Cardiac muscle cell (in vitro differentiated cells and primary cell): ENCODE measurements at regions not wholly inside any gene's neighbourhood (a gene's known extent, or its start where the extent isn't known, plus 50 kb on each side); places are given as distances from the start of the nearest gene placed in this dataset.
"Not testable (repeated sequence)": the region's sequence is repeated elsewhere in the genome, so short reads cannot be mapped to it uniquely, and the experiment has no call there.

Experiments used
- DNase-seq, 2 donors: peaks; one replicate each; pipeline versions ENCODE4 v3.0.0 to v3.0.0-alpha.2; 2010 to 2017; ENCODE audit warnings: low read depth in 1 of 2, low spot score in 1 of 2
- H3K27ac ChIP-seq: fragments of 200-600 bp; sonication (generic); 2 replicates; pipeline ENCODE4 v1.5.1; 2016
- H3K27me3 ChIP-seq: fragments of 200-600 bp; sonication (generic); 2 replicates; pipeline ENCODE4 v1.6.0; 2016; ENCODE audit warnings: control low read depth
- H3K36me3 ChIP-seq: fragments of 200-600 bp; sonication (generic); 2 replicates; pipeline ENCODE4 v1.5.1; 2016; ENCODE audit warnings: control low read depth
- H3K4me1 ChIP-seq: fragments of 200-600 bp; sonication (generic); 2 replicates; pipeline ENCODE4 v1.8.1; 2017; ENCODE audit warnings: low read depth, mild to moderate bottlenecking, mixed run types
- H3K4me3 ChIP-seq: fragments of 200-600 bp; sonication (generic); 2 replicates; pipeline ENCODE4 v1.5.1; 2016; ENCODE audit warnings: mild to moderate bottlenecking
- H3K9me3 ChIP-seq: fragments of 200-600 bp; sonication (generic); 2 replicates; pipeline ENCODE4 v1.5.1; 2017; ENCODE audit warnings: low read depth, mild to moderate bottlenecking, control low read depth

GRCh38 chr21:6500681-6501080 is 4020.7 kb upstream of the TPTE start:
- not testable (repeated sequence) for H3K4me1 ChIP-seq, H3K9me3 ChIP-seq, DNase-seq, H3K27me3 ChIP-seq, H3K27ac ChIP-seq, H3K4me3 ChIP-seq, H3K36me3 ChIP-seq

- not testable (repeated sequence) for H3K27me3 ChIP-seq, H3K4me3 ChIP-seq, H3K4me1 ChIP-seq, H3K27ac ChIP-seq, DNase-seq, H3K36me3 ChIP-seq, H3K9me3 ChIP-seq
Measured at GRCh38 chr21:6506167-6506894, 4015.1 kb upstream of the TPTE start.

GRCh38 chr21:6507632-6508031 is 4013.8 kb upstream of the TPTE start:
- DNase-seq, H3K36me3 ChIP-seq, H3K27me3 ChIP-seq: not testable (repeated sequence)

GRCh38 chr21:6521777-6522176 is 3999.6 kb upstream of the TPTE start:
- not testable (repeated sequence) for H3K27ac ChIP-seq, H3K36me3 ChIP-seq, H3K9me3 ChIP-seq, DNase-seq, H3K4me1 ChIP-seq, H3K27me3 ChIP-seq, H3K4me3 ChIP-seq

More at GRCh38 chr21:6507632-6508031, 4013.8 kb upstream of the TPTE start:
- not testable (repeated sequence) for H3K9me3 ChIP-seq, H3K27ac ChIP-seq, H3K4me3 ChIP-seq, H3K4me1 ChIP-seq

- H3K9me3 ChIP-seq, H3K27me3 ChIP-seq, H3K4me3 ChIP-seq, H3K4me1 ChIP-seq, DNase-seq, H3K27ac ChIP-seq, H3K36me3 ChIP-seq: not testable (repeated sequence)
Measured at GRCh38 chr21:6526213-6526612, 3995.2 kb upstream of the TPTE start.

- H3K27ac ChIP-seq, H3K4me3 ChIP-seq, DNase-seq, H3K36me3 ChIP-seq, H3K27me3 ChIP-seq, H3K4me1 ChIP-seq, H3K9me3 ChIP-seq: not testable (repeated sequence)
Measured at GRCh38 chr21:6530655-6531054, 3990.7 kb upstream of the TPTE start.

- DNase-seq, H3K27ac ChIP-seq: not testable (repeated sequence)
Measured at GRCh38 chr21:6533261-6533660, 3988.1 kb upstream of the TPTE start.

GRCh38 chr21:6538320-6538719 is 3983.1 kb upstream of the TPTE start:
- H3K4me1 ChIP-seq, H3K9me3 ChIP-seq, H3K27ac ChIP-seq, DNase-seq, H3K4me3 ChIP-seq, H3K36me3 ChIP-seq, H3K27me3 ChIP-seq: not testable (repeated sequence)

More at GRCh38 chr21:6533261-6533660, 3988.1 kb upstream of the TPTE start:
- not testable (repeated sequence) for H3K4me1 ChIP-seq, H3K27me3 ChIP-seq, H3K4me3 ChIP-seq, H3K36me3 ChIP-seq, H3K9me3 ChIP-seq

GRCh38 chr21:6539688-6540087 is 3981.7 kb upstream of the TPTE start:
- not testable (repeated sequence) for H3K4me1 ChIP-seq, H3K27me3 ChIP-seq, DNase-seq, H3K36me3 ChIP-seq, H3K4me3 ChIP-seq, H3K9me3 ChIP-seq, H3K27ac ChIP-seq

GRCh38 chr21:6541036-6541435 is 3980.3 kb upstream of the TPTE start:
- H3K36me3 ChIP-seq, H3K4me1 ChIP-seq, H3K9me3 ChIP-seq, DNase-seq, H3K4me3 ChIP-seq, H3K27me3 ChIP-seq, H3K27ac ChIP-seq: not testable (repeated sequence)

GRCh38 chr21:6545288-6545687 is 3976.1 kb upstream of the TPTE start:
- DNase-seq, H3K4me1 ChIP-seq, H3K4me3 ChIP-seq, H3K27ac ChIP-seq, H3K36me3 ChIP-seq, H3K9me3 ChIP-seq, H3K27me3 ChIP-seq: not testable (repeated sequence)

- not testable (repeated sequence) for H3K36me3 ChIP-seq, H3K4me1 ChIP-seq, H3K27me3 ChIP-seq, H3K27ac ChIP-seq, H3K4me3 ChIP-seq, H3K9me3 ChIP-seq, DNase-seq
Measured at GRCh38 chr21:6551045-6551444, 3970.3 kb upstream of the TPTE start.

GRCh38 chr21:6553505-6554376 is 3967.6 kb upstream of the TPTE start:
- not testable (repeated sequence) for H3K27me3 ChIP-seq, H3K36me3 ChIP-seq, H3K4me3 ChIP-seq, H3K4me1 ChIP-seq, H3K9me3 ChIP-seq, DNase-seq, H3K27ac ChIP-seq

GRCh38 chr21:6554377-6554864 is 3967.0 kb upstream of the TPTE start:
- not testable (repeated sequence) for H3K27me3 ChIP-seq, H3K4me3 ChIP-seq, H3K36me3 ChIP-seq, H3K4me1 ChIP-seq, H3K27ac ChIP-seq, DNase-seq, H3K9me3 ChIP-seq
